ENCODE measurements at regions not wholly inside any gene's neighbourhood (a gene's known extent, or its start where the extent isn't known, plus 50 kb on each side); places are given as distances from the start of the nearest gene placed in this dataset.
A peak's percentile ranks its signal among the peaks of the same experiment; 100 is the strongest.

GRCh38 chr13:44174769-44175425 is 198.7 kb upstream of the SERP2 start:
- no peak for DNase-seq (ENCODE audit: low read depth in 2 of 2)

- DNase-seq (ENCODE audit: low read depth in 2 of 2) = no peak
Measured at GRCh38 chr13:44176173-44176572, 197.5 kb upstream of the SERP2 start.

GRCh38 chr13:44180876-44181536 is 192.6 kb upstream of the SERP2 start:
- no peak for DNase-seq (ENCODE audit: low read depth in 2 of 2)

- no peak for DNase-seq (ENCODE audit: low read depth in 2 of 2)
Measured at GRCh38 chr13:44181931-44182330, 191.7 kb upstream of the SERP2 start.

GRCh38 chr13:44184740-44185139 is 188.9 kb upstream of the SERP2 start:
- no peak for DNase-seq (ENCODE audit: low read depth in 2 of 2)

GRCh38 chr13:44188257-44188656 is 185.4 kb upstream of the SERP2 start:
- no peak for DNase-seq (ENCODE audit: low read depth in 2 of 2)

- no peak for DNase-seq (ENCODE audit: low read depth in 2 of 2)
Measured at GRCh38 chr13:44189085-44189484, 184.5 kb upstream of the SERP2 start.

GRCh38 chr13:44191103-44191502 is 182.5 kb upstream of the SERP2 start:
- no peak for DNase-seq (ENCODE audit: low read depth in 2 of 2)

- peak in 1 of 2 experiments; percentile 30 for DNase-seq (ENCODE audit: low read depth in 2 of 2)
Measured at GRCh38 chr13:44191504-44192171, 182.0 kb upstream of the SERP2 start.

GRCh38 chr13:44193731-44194130 is 179.9 kb upstream of the SERP2 start:
- DNase-seq (ENCODE audit: low read depth in 2 of 2) = no peak

GRCh38 chr13:44195245-44195644 is 178.4 kb upstream of the SERP2 start:
- DNase-seq (ENCODE audit: low read depth in 2 of 2) = no peak

GRCh38 chr13:44196196-44196751 is 177.3 kb upstream of the SERP2 start:
- no peak for DNase-seq (ENCODE audit: low read depth in 2 of 2)

GRCh38 chr13:44197791-44198770 is 175.5 kb upstream of the SERP2 start:
- DNase-seq (ENCODE audit: low read depth in 2 of 2) = no peak

GRCh38 chr13:44198826-44199225 is 174.8 kb upstream of the SERP2 start:
- DNase-seq (ENCODE audit: low read depth in 2 of 2) = no peak

GRCh38 chr13:44199627-44200207 is 173.9 kb upstream of the SERP2 start:
- no peak for DNase-seq (ENCODE audit: low read depth in 2 of 2)

GRCh38 chr13:44206434-44206833 is 167.2 kb upstream of the SERP2 start:
- no peak for DNase-seq (ENCODE audit: low read depth in 2 of 2)

GRCh38 chr13:44207476-44207875 is 166.1 kb upstream of the SERP2 start:
- no peak for DNase-seq (ENCODE audit: low read depth in 2 of 2)

- DNase-seq (ENCODE audit: low read depth in 2 of 2) = no peak
Measured at GRCh38 chr13:44210525-44210924, 163.1 kb upstream of the SERP2 start.

GRCh38 chr13:44211286-44211685 is 162.3 kb upstream of the SERP2 start:
- no peak for DNase-seq (ENCODE audit: low read depth in 2 of 2)

- no peak for DNase-seq (ENCODE audit: low read depth in 2 of 2)
Measured at GRCh38 chr13:44211704-44212346, 161.8 kb upstream of the SERP2 start.
